Activated naive CD4-positive, alpha-beta T cell treated with anti-CD3 and anti-CD28 coated beads, Interleukin-2, amount 50 U/mL, for 72 hours (primary cell): ENCODE measurements at regions not wholly inside any gene's neighbourhood (a gene's known extent, or its start where the extent isn't known, plus 50 kb on each side); places are given as distances from the start of the nearest gene placed in this dataset.
"Not testable (repeated sequence)": the region's sequence is repeated elsewhere in the genome, so short reads cannot be mapped to it uniquely, and the experiment has no call there.

Source experiments
- ATAC-seq, 2 donors: fragments of 150-1000 bp; cut with Tn5 transposase; 2 replicates each; pipeline ENCODE4 v1.10.0; 2021; ENCODE audit warnings: mild to moderate bottlenecking in 2 of 2, moderate library complexity in 2 of 2
- DNase-seq, 2 donors: peaks; one replicate each; pipeline ENCODE4 v3.0.0; 2021 to 2022; ENCODE audit warnings: low spot score in 2 of 2
- H3K27ac Mint-ChIP-seq, 2 donors: one replicate each; pipeline ENCODE4 v1.8.0; 2022; ENCODE audit warnings: mild to moderate bottlenecking in 2 of 2, mixed read lengths in 2 of 2
- H3K36me3 Mint-ChIP-seq, 2 donors: one replicate each; pipeline ENCODE4 v1.8.0; 2022; ENCODE audit warnings: mixed read lengths in 2 of 2
- H3K9me3 Mint-ChIP-seq, 2 donors: one replicate each; pipeline ENCODE4 v1.8.0; 2022; ENCODE audit warnings: mixed read lengths in 2 of 2

GRCh38 chr9:85402551-85402950, 339.2 kb downstream of the AGTPBP1 start:
- ATAC-seq (no peak), DNase-seq (no peak)
- Mint-ChIP-seq H3K36me3 (no peaks in the 10 kb centered on the region), H3K9me3 (no peaks in the 10 kb centered on the region), H3K27ac (no peak overlapping the region)

GRCh38 chr9:85401998-85402397, 339.8 kb downstream of the AGTPBP1 start:
- no peak overlapping the region for H3K27ac Mint-ChIP-seq
- no peak for ATAC-seq
- no peak for DNase-seq
- no peaks in the 10 kb centered on the region for H3K9me3 Mint-ChIP-seq
- no peaks in the 10 kb centered on the region for H3K36me3 Mint-ChIP-seq

- ATAC-seq (no peak), DNase-seq (no peak)
- Mint-ChIP-seq H3K36me3 (no peaks in the 10 kb centered on the region), H3K9me3 (no peaks in the 10 kb centered on the region), H3K27ac (no peak overlapping the region)
Measured at GRCh38 chr9:85397005-85397404, 344.7 kb downstream of the AGTPBP1 start.

- Mint-ChIP-seq H3K36me3 (no peaks in the 10 kb centered on the region), H3K9me3 (no peaks in the 10 kb centered on the region), H3K27ac (no peak overlapping the region)
- no peak for DNase-seq
- ATAC-seq, result no peak
Measured at GRCh38 chr9:85392260-85392659, 349.5 kb downstream of the AGTPBP1 start.

GRCh38 chr9:85377731-85378289, 363.9 kb downstream of the AGTPBP1 start:
- ATAC-seq (peak in 1 of 2 donors; percentile 46), DNase-seq (no peak)
- Mint-ChIP-seq H3K27ac (no peak overlapping the region), H3K9me3 (no peaks in the 10 kb centered on the region), H3K36me3 (no peaks in the 10 kb centered on the region)

GRCh38 chr9:85368781-85369180, 373.0 kb downstream of the AGTPBP1 start:
- Mint-ChIP-seq H3K9me3 (no peaks in the 10 kb centered on the region), H3K36me3 (no peaks in the 10 kb centered on the region), H3K27ac (no peak overlapping the region)
- DNase-seq (no peak), ATAC-seq (no peak)

- no peak for DNase-seq
- H3K9me3 Mint-ChIP-seq, result no peaks in the 10 kb centered on the region
- no peaks in the 10 kb centered on the region for H3K36me3 Mint-ChIP-seq
- ATAC-seq, result no peak
- no peak overlapping the region for H3K27ac Mint-ChIP-seq
Measured at GRCh38 chr9:85359161-85359560, 382.6 kb downstream of the AGTPBP1 start.

GRCh38 chr9:85349046-85349445, 392.7 kb downstream of the AGTPBP1 start:
- no peaks in the 10 kb centered on the region for H3K36me3 Mint-ChIP-seq
- H3K9me3 Mint-ChIP-seq, result no peaks in the 10 kb centered on the region
- H3K27ac Mint-ChIP-seq, result no peak overlapping the region
- no peak for DNase-seq
- no peak for ATAC-seq

- Mint-ChIP-seq H3K9me3 (no peaks in the 10 kb centered on the region), H3K27ac (no peak overlapping the region), H3K36me3 (no peaks in the 10 kb centered on the region)
- DNase-seq (no peak), ATAC-seq (no peak)
Measured at GRCh38 chr9:85347541-85347940, 394.2 kb downstream of the AGTPBP1 start.

GRCh38 chr9:85344901-85345300, 396.9 kb downstream of the AGTPBP1 start:
- ATAC-seq (no peak), DNase-seq (no peak)
- Mint-ChIP-seq H3K27ac (no peak overlapping the region), H3K9me3 (no peaks in the 10 kb centered on the region), H3K36me3 (no peaks in the 10 kb centered on the region)

GRCh38 chr9:85339338-85339737, 402.4 kb downstream of the AGTPBP1 start:
- DNase-seq, result no peak
- no peak for ATAC-seq
- H3K27ac Mint-ChIP-seq, result no peak overlapping the region
- no peaks in the 10 kb centered on the region for H3K36me3 Mint-ChIP-seq
- no peaks in the 10 kb centered on the region for H3K9me3 Mint-ChIP-seq

- H3K27ac Mint-ChIP-seq, result no peak overlapping the region
- no peak for ATAC-seq
- H3K9me3 Mint-ChIP-seq, result no peaks in the 10 kb centered on the region
- H3K36me3 Mint-ChIP-seq, result no peaks in the 10 kb centered on the region
- DNase-seq, result no peak
Measured at GRCh38 chr9:85334228-85334627, 407.5 kb downstream of the AGTPBP1 start.

- ATAC-seq (no peak), DNase-seq (no peak)
- no peaks in the 10 kb centered on the region for H3K9me3 Mint-ChIP-seq
- H3K36me3 Mint-ChIP-seq, result no peaks in the 10 kb centered on the region
- no peak overlapping the region for H3K27ac Mint-ChIP-seq
Measured at GRCh38 chr9:85332487-85332886, 409.3 kb downstream of the AGTPBP1 start.

GRCh38 chr9:85331626-85332025, 410.1 kb downstream of the AGTPBP1 start:
- no peaks in the 10 kb centered on the region for H3K36me3 Mint-ChIP-seq
- ATAC-seq (no peak), DNase-seq (no peak)
- H3K27ac Mint-ChIP-seq, result no peak overlapping the region
- peaks cover 5% of the 10 kb centered on the region in 2 donors for H3K9me3 Mint-ChIP-seq

GRCh38 chr9:85322592-85322991, 419.2 kb downstream of the AGTPBP1 start:
- DNase-seq, result no peak

GRCh38 chr9:85321561-85321960, 420.2 kb downstream of the AGTPBP1 start:
- Mint-ChIP-seq H3K9me3 (peaks cover 14 to 17% of the 10 kb centered on the region in 2 donors), H3K27ac (no peak overlapping the region), H3K36me3 (peaks cover 0 to 10% of the 10 kb centered on the region in 2 donors)
- DNase-seq (no peak), ATAC-seq (no peak)

More at GRCh38 chr9:85322592-85322991, 419.2 kb downstream of the AGTPBP1 start:
- no peak overlapping the region for H3K27ac Mint-ChIP-seq
- peaks cover 0 to 10% of the 10 kb centered on the region in 2 donors for H3K36me3 Mint-ChIP-seq
- ATAC-seq, result no peak
- H3K9me3 Mint-ChIP-seq, result peaks cover 19 to 22% of the 10 kb centered on the region in 2 donors

- peaks cover 4 to 9% of the 10 kb centered on the region in 2 donors for H3K9me3 Mint-ChIP-seq
- DNase-seq (no peak), ATAC-seq (no peak)
- no peaks in the 10 kb centered on the region for H3K36me3 Mint-ChIP-seq
- H3K27ac Mint-ChIP-seq, result no peak overlapping the region
Measured at GRCh38 chr9:85319936-85320656, 421.7 kb downstream of the AGTPBP1 start.

GRCh38 chr9:85315535-85315934, 426.2 kb downstream of the AGTPBP1 start:
- H3K27ac Mint-ChIP-seq, ATAC-seq, DNase-seq: not testable (repeated sequence)
- Mint-ChIP-seq H3K9me3 (peaks cover 4 to 22% of the 10 kb centered on the region in 2 donors), H3K36me3 (peaks cover 0 to 10% of the 10 kb centered on the region in 2 donors)
